Activated CD4-positive, CD25-positive, alpha-beta regulatory T cell treated with anti-CD3 and anti-CD28 coated beads, Interleukin-2, amount 50 U/mL, for 16 hours (primary cell): ENCODE measurements at regions not wholly inside any gene's neighbourhood (a gene's known extent, or its start where the extent isn't known, plus 50 kb on each side); places are given as distances from the start of the nearest gene placed in this dataset.

Experiments
- DNase-seq: peaks from one replicate; pipeline ENCODE4 v3.0.0-alpha.2; 2020; ENCODE audit warnings: low read depth, low spot score

GRCh38 chr1:82227306-82228095 lies 426.8 kb downstream of the ADGRL2 start:
- DNase-seq = no peak

GRCh38 chr1:82226186-82226505 lies 425.4 kb downstream of the ADGRL2 start:
- DNase-seq = no peak

- DNase-seq = no peak
Observed at GRCh38 chr1:82225421-82226185, 424.9 kb downstream of the ADGRL2 start.

GRCh38 chr1:82223091-82223490 lies 422.4 kb downstream of the ADGRL2 start:
- DNase-seq = no peak

- no peak for DNase-seq
Observed at GRCh38 chr1:82221721-82222120, 421.0 kb downstream of the ADGRL2 start.

- no peak for DNase-seq
Observed at GRCh38 chr1:82220754-82221153, 420.0 kb downstream of the ADGRL2 start.

GRCh38 chr1:82219841-82220240 lies 419.1 kb downstream of the ADGRL2 start:
- DNase-seq = no peak

GRCh38 chr1:82218846-82219245 lies 418.1 kb downstream of the ADGRL2 start:
- no peak for DNase-seq

- no peak for DNase-seq
Observed at GRCh38 chr1:82215853-82216175, 415.1 kb downstream of the ADGRL2 start.

- DNase-seq = no peak
Observed at GRCh38 chr1:82215056-82215852, 414.5 kb downstream of the ADGRL2 start.

- DNase-seq = no peak
Observed at GRCh38 chr1:82214606-82215005, 413.9 kb downstream of the ADGRL2 start.

- no peak for DNase-seq
Observed at GRCh38 chr1:82197606-82198005, 396.9 kb downstream of the ADGRL2 start.

GRCh38 chr1:82195245-82195644 lies 394.5 kb downstream of the ADGRL2 start:
- no peak for DNase-seq

- DNase-seq = no peak
Observed at GRCh38 chr1:82185084-82185483, 384.4 kb downstream of the ADGRL2 start.

GRCh38 chr1:82181846-82182245 lies 381.1 kb downstream of the ADGRL2 start:
- no peak for DNase-seq

GRCh38 chr1:82179131-82179530 lies 378.4 kb downstream of the ADGRL2 start:
- no peak for DNase-seq

GRCh38 chr1:82177192-82177591 lies 376.5 kb downstream of the ADGRL2 start:
- DNase-seq = no peak

- DNase-seq = no peak
Observed at GRCh38 chr1:82171955-82172354, 371.2 kb downstream of the ADGRL2 start.

GRCh38 chr1:82168482-82168881 lies 367.7 kb downstream of the ADGRL2 start:
- DNase-seq = no peak

- no peak for DNase-seq
Observed at GRCh38 chr1:82165304-82165703, 364.6 kb downstream of the ADGRL2 start.

- no peak for DNase-seq
Observed at GRCh38 chr1:82162486-82163420, 362.0 kb downstream of the ADGRL2 start.
